Stimulated activated CD4-positive, alpha-beta T cell treated with anti-CD3 and anti-CD28 coated beads, Interleukin-15, amount 100 ng/mL, for 24 hours (primary cell): ENCODE measurements at regions not wholly inside any gene's neighbourhood (a gene's known extent, or its start where the extent isn't known, plus 50 kb on each side); places are given as distances from the start of the nearest gene placed in this dataset.

Source experiments
- DNase-seq: peaks from one replicate; pipeline ENCODE4 v3.0.0-alpha.2; 2020

- peak; percentile 12 for DNase-seq
These were observed 181.2 kb upstream of the DMAC1 start for GRCh38 chr9:7980691-7981289.

GRCh38 chr9:7980041-7980440 lies 180.5 kb upstream of the DMAC1 start:
- DNase-seq, result no peak

GRCh38 chr9:7979611-7980010 lies 180.0 kb upstream of the DMAC1 start:
- DNase-seq, result no peak

GRCh38 chr9:7977586-7977985 lies 178.0 kb upstream of the DMAC1 start:
- DNase-seq, result no peak

- DNase-seq, result no peak
These were observed 177.3 kb upstream of the DMAC1 start for GRCh38 chr9:7976856-7977255.

GRCh38 chr9:7976167-7976755 lies 176.7 kb upstream of the DMAC1 start:
- DNase-seq, result peak; percentile 63

GRCh38 chr9:7975336-7975735 lies 175.8 kb upstream of the DMAC1 start:
- no peak for DNase-seq

GRCh38 chr9:7974335-7974960 lies 174.9 kb upstream of the DMAC1 start:
- DNase-seq, result peak; percentile 23

- no peak for DNase-seq
These were observed 173.5 kb upstream of the DMAC1 start for GRCh38 chr9:7973123-7973522.

GRCh38 chr9:7970681-7971330 lies 171.2 kb upstream of the DMAC1 start:
- no peak for DNase-seq

GRCh38 chr9:7968687-7969086 lies 169.1 kb upstream of the DMAC1 start:
- no peak for DNase-seq

- no peak for DNase-seq
These were observed 168.3 kb upstream of the DMAC1 start for GRCh38 chr9:7967851-7968250.

GRCh38 chr9:7967093-7967827 lies 167.7 kb upstream of the DMAC1 start:
- DNase-seq, result no peak

- no peak for DNase-seq
These were observed 165.5 kb upstream of the DMAC1 start for GRCh38 chr9:7965063-7965462.

- DNase-seq, result no peak
These were observed 163.4 kb upstream of the DMAC1 start for GRCh38 chr9:7963026-7963425.

GRCh38 chr9:7961076-7961475 lies 161.5 kb upstream of the DMAC1 start:
- no peak for DNase-seq

- no peak for DNase-seq
These were observed 160.9 kb upstream of the DMAC1 start for GRCh38 chr9:7960320-7961050.

- DNase-seq, result no peak
These were observed 158.2 kb upstream of the DMAC1 start for GRCh38 chr9:7957803-7958202.

- DNase-seq, result no peak
These were observed 148.0 kb upstream of the DMAC1 start for GRCh38 chr9:7947577-7947976.

GRCh38 chr9:7946458-7946857 lies 146.9 kb upstream of the DMAC1 start:
- DNase-seq, result no peak

GRCh38 chr9:7944572-7944971 lies 145.0 kb upstream of the DMAC1 start:
- no peak for DNase-seq

GRCh38 chr9:7937761-7938491 lies 138.3 kb upstream of the DMAC1 start:
- no peak for DNase-seq
